ENCODE measurements at regions not wholly inside any gene's neighbourhood (a gene's known extent, or its start where the extent isn't known, plus 50 kb on each side); places are given as distances from the start of the nearest gene placed in this dataset.
"Not testable (repeated sequence)": the region's sequence is repeated elsewhere in the genome, so short reads cannot be mapped to it uniquely, and the experiment has no call there.

- not testable (repeated sequence) for TF ChIP-seq CTCF (IDR thresholded peaks at IDR 0.05); ZFX (IDR thresholded peaks at IDR 0.05; ENCODE audit: borderline replicate concordance)
These were observed 916.0 kb downstream of the BRD1 start for GRCh38 chr22:48911647-48912046.
